ENCODE measurements at regions not wholly inside any gene's neighbourhood (a gene's known extent, or its start where the extent isn't known, plus 50 kb on each side); places are given as distances from the start of the nearest gene placed in this dataset.

GRCh38 chr9:115591584-115591984 is 473.6 kb upstream of the TNC start:
- H3K36me3 ChIP-seq (replicated peaks in 1 of 2; ENCODE audit: control insufficient read depth in 1 of 2, insufficient read depth in 2 of 2, low read length in 2 of 2), result no peaks in the 10 kb centered on the region
- H3K4me1 ChIP-seq (ENCODE audit: insufficient read depth, low read length), result no peaks in the 10 kb centered on the region
- H2AFZ ChIP-seq (ENCODE audit: low read length), result peak overlapping the region; percentile 77
- in situ Hi-C loops (cut with HindIII; ENCODE audit: extremely low pct_ligation_motif_present, low pct_unique_long_range_greater_than_20kb), result loop anchor here (10.0 to 25.0 kb wide), 3 partner anchors 296 to 1063 kb away; partner anchors contain the start of gene PAPPA
- BruUV-seq (replicated peaks), result no TSS peak
- POLR2A ChIA-PET, result no interaction called here
- no peak overlapping the region for H3K9ac ChIP-seq (ENCODE audit: insufficient read depth, low read depth, low read length)
- FAIRE-seq (peak; percentile 70), DNase-seq (ENCODE audit: low spot score) (peak; percentile 74), ATAC-seq (peak; percentile 98)
- WGBS (ENCODE audit: low lambda C conversion rate), result 17% methylated on average over 4 of the region's 4 CpGs
- intact Hi-C loops (cut with micrococcal nuclease; ENCODE audit: unreplicated experiment), result loop anchor here (2.0 to 5.0 kb wide), 5 partner anchors 291 to 1069 kb away; partner anchors contain the start of gene PAPPA
- H3K27me3 ChIP-seq (ENCODE audit: control insufficient read depth in 1 of 2, insufficient read depth in 2 of 2, low read length in 2 of 2), result no peaks in the 10 kb centered on the region
- no peak overlapping the region for H3K4me3 ChIP-seq (replicated peaks in 1 of 3; ENCODE audit: insufficient read depth in 1 of 3, low read depth in 2 of 3, low read length in 3 of 3)
- CTCF ChIA-PET (ENCODE audit: low intra/inter-chr PET ratio, low total read pairs), result no interaction called here
- H4K20me1 ChIP-seq (ENCODE audit: insufficient read depth, low read length), result no peaks in the 10 kb centered on the region
- no peaks in the 10 kb centered on the region for H3K9me3 ChIP-seq (ENCODE audit: low read length)
- no peaks in the 10 kb centered on the region for H3K79me2 ChIP-seq (ENCODE audit: insufficient read depth, low read length)
- no peak overlapping the region for H3K27ac ChIP-seq (ENCODE audit: extremely low read length, insufficient read depth, low read length)
- H3K4me2 ChIP-seq (ENCODE audit: low read depth, low read length), result peak overlapping the region; percentile 73
- TF ChIP-seq GTF2F1 (IDR thresholded peaks at IDR 0.05; ENCODE audit: low read length) (no peak), MTF1 (CRISPR knock-in tag; IDR thresholded peaks at IDR 0.05) (no peak), ZNF512 (CRISPR knock-in tag; IDR thresholded peaks at IDR 0.05) (no peak), HOMEZ (CRISPR knock-in tag; IDR thresholded peaks at IDR 0.05; ENCODE audit: low read depth) (peak; percentile 35; the same call in 1 of the 2 replicates), ZNF263 (CRISPR knock-in tag; IDR thresholded peaks at IDR 0.05) (no peak), ZMYM4 (CRISPR knock-in tag; IDR thresholded peaks at IDR 0.05) (peak; percentile 55), ETV5 (CRISPR knock-in tag; IDR thresholded peaks at IDR 0.05; ENCODE audit: borderline replicate concordance) (peak; percentile 25; the same call in 1 of the 2 replicates), ATRX (CRISPR knock-in tag; IDR thresholded peaks at IDR 0.05; ENCODE audit: borderline replicate concordance) (no peak), REST (IDR thresholded peaks at IDR 0.05; ENCODE audit: borderline replicate concordance in 1 of 2, low read depth in 1 of 2, low read length in 2 of 2) (no peak), CEBPB (IDR thresholded peaks at IDR 0.05; ENCODE audit: borderline replicate concordance, low read depth, low read length) (0 out of 2 replicates have a peak, but pooled peaks have one; percentile 11), GABPA (IDR thresholded peaks at IDR 0.05; ENCODE audit: low read depth, low read length) (no peak), GABPA (CRISPR knock-in tag; IDR thresholded peaks at IDR 0.05; ENCODE audit: low read depth) (peak; percentile 59), STAG1 (CRISPR knock-in tag; IDR thresholded peaks at IDR 0.05) (peak; percentile 66), ZNF710 (CRISPR knock-in tag; IDR thresholded peaks at IDR 0.05; ENCODE audit: borderline replicate concordance) (no peak), CEBPG (CRISPR knock-in tag; IDR thresholded peaks at IDR 0.05) (peak; percentile 42; the same call in 1 of the 2 replicates), PCBP2 (optimal IDR thresholded peaks at IDR 0.05; ENCODE audit: low read depth, low read length, poor library complexity, severe bottlenecking) (no peak), SP140L (CRISPR knock-in tag; IDR thresholded peaks at IDR 0.05; ENCODE audit: borderline replicate concordance) (no peak), ZNF644 (CRISPR knock-in tag; IDR thresholded peaks at IDR 0.05; ENCODE audit: low read depth) (0 out of 2 replicates have a peak, but pooled peaks have one; percentile 46)
